Adipocyte (in vitro differentiated cells): ENCODE measurements at regions not wholly inside any gene's neighbourhood (a gene's known extent, or its start where the extent isn't known, plus 50 kb on each side); places are given as distances from the start of the nearest gene placed in this dataset.
"Not testable (repeated sequence)": the region's sequence is repeated elsewhere in the genome, so short reads cannot be mapped to it uniquely, and the experiment has no call there.

ENCODE experiments used
- DNase-seq: peaks from one replicate; pipeline ENCODE4 v3.0.0-alpha.2; 2015; ENCODE audit warnings: low read depth
- H3K27me3 ChIP-seq: replicated peaks from 2 replicates; pipeline ENCODE4 v1.7.0; 2013; ENCODE audit warnings: mild to moderate bottlenecking, low read length, moderate library complexity; ENCODE audit not compliant: control insufficient read depth, insufficient read depth
- H3K36me3 ChIP-seq: 2 replicates; pipeline ENCODE4 v1.7.0; 2013; ENCODE audit warnings: low read length, mild to moderate bottlenecking, moderate library complexity; ENCODE audit not compliant: control insufficient read depth, insufficient read depth, severe bottlenecking
- H3K4me1 ChIP-seq: 2 replicates; pipeline ENCODE4 v1.7.0; 2013; ENCODE audit warnings: mild to moderate bottlenecking, low read length, moderate library complexity; ENCODE audit not compliant: control insufficient read depth, insufficient read depth
- H3K4me3 ChIP-seq: 2 replicates; pipeline ENCODE4 v1.7.0; 2013; ENCODE audit warnings: mild to moderate bottlenecking, low read length, moderate library complexity
- H3K9ac ChIP-seq: 2 replicates; pipeline ENCODE4 v1.7.0; 2013; ENCODE audit warnings: mild to moderate bottlenecking, low read length, moderate library complexity
- H3K9me3 ChIP-seq: 2 replicates; pipeline ENCODE4 v1.7.0; 2013; ENCODE audit warnings: mild to moderate bottlenecking, low read length, moderate library complexity; ENCODE audit not compliant: control insufficient read depth

DNA sequence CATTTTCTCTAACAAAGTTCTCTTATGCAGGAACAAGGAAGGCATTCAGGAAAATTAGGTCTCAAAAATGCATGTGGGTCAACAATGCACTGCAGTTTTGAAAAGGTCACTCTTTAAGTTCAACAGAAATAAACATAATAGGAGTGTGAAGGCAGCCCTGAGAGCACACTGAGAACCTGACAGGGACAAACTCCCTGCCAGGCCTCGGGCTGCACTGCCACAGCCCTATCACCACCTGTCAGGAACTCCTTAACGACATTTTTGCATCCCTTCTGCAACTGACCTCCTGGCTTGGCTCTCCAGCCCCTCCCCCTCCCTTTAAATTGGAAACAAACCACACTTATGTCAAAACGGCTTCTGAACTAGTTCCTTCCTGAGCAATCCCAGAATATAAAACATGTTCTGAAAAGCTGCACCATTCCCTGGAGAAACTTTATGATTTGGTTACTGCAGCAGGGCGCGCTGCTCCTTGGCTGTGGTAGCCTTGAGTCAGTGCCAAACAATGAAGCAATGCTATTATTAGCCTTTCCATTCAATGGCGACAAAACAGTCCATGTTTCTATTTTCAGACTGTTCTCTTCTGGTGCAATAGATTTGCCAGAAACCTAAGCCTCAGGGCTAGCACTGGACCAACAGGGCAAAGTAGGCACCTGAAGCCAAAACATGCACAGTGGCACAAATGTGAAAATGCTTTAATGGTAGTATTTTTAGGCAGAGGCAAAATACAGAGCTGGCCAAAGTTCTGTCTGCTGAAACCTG, 160.1 kb upstream of the ZNF608 start:
- peaks cover 24% of the 10 kb centered on the region for H3K4me1 ChIP-seq
- no peaks in the 10 kb centered on the region for H3K27me3 ChIP-seq
- peak; percentile 77 for DNase-seq
- no peaks in the 10 kb centered on the region for H3K36me3 ChIP-seq
- no peaks in the 10 kb centered on the region for H3K9me3 ChIP-seq
- no peak overlapping the region for H3K4me3 ChIP-seq
- peak overlapping the region; percentile 14 for H3K9ac ChIP-seq

GRCh38 chr5:124907098-124907644, 160.7 kb upstream of the ZNF608 start:
- DNase-seq: no peak
- Histone ChIP-seq H3K27me3 (no peaks in the 10 kb centered on the region), H3K4me1 (peaks cover 19% of the 10 kb centered on the region), H3K9me3 (no peaks in the 10 kb centered on the region), H3K4me3 (no peak overlapping the region), H3K9ac (peak overlapping the region; percentile 14), H3K36me3 (no peaks in the 10 kb centered on the region)

- no peaks in the 10 kb centered on the region for H3K9me3 ChIP-seq
- peaks cover 19% of the 10 kb centered on the region for H3K4me1 ChIP-seq
- no peak for DNase-seq
- H3K4me3 ChIP-seq: no peak overlapping the region
- H3K27me3 ChIP-seq: no peaks in the 10 kb centered on the region
- no peaks in the 10 kb centered on the region for H3K36me3 ChIP-seq
- no peak overlapping the region for H3K9ac ChIP-seq
Measured at GRCh38 chr5:124908581-124909451, 162.4 kb upstream of the ZNF608 start.

DNA sequence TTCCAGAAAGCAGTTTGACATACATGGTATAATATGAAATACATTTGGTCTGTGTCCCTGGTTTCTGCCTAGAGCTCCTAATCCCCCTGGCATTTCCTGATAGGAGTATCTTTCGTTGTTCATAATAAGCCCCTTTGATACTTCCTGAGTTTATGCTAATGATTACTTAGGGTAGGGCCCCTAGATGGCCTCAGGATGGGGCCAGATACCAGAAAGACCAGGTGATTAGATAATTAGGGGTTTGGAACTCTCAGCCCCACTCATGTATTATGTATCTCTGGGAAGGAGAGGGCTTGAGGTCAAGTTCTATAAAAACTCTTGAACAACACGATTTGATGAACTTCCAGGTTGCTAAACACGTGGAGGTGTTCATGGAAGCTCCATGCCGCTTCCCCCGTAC, 163.3 kb upstream of the ZNF608 start:
- H3K27me3 ChIP-seq: no peaks in the 10 kb centered on the region
- H3K4me3 ChIP-seq: no peak overlapping the region
- H3K9ac ChIP-seq: no peak overlapping the region
- peaks cover 19% of the 10 kb centered on the region for H3K4me1 ChIP-seq
- no peaks in the 10 kb centered on the region for H3K9me3 ChIP-seq
- no peaks in the 10 kb centered on the region for H3K36me3 ChIP-seq
- DNase-seq: no peak

GRCh38 chr5:124910354-124911016, 164.0 kb upstream of the ZNF608 start:
- H3K9me3 ChIP-seq: no peaks in the 10 kb centered on the region

DNA sequence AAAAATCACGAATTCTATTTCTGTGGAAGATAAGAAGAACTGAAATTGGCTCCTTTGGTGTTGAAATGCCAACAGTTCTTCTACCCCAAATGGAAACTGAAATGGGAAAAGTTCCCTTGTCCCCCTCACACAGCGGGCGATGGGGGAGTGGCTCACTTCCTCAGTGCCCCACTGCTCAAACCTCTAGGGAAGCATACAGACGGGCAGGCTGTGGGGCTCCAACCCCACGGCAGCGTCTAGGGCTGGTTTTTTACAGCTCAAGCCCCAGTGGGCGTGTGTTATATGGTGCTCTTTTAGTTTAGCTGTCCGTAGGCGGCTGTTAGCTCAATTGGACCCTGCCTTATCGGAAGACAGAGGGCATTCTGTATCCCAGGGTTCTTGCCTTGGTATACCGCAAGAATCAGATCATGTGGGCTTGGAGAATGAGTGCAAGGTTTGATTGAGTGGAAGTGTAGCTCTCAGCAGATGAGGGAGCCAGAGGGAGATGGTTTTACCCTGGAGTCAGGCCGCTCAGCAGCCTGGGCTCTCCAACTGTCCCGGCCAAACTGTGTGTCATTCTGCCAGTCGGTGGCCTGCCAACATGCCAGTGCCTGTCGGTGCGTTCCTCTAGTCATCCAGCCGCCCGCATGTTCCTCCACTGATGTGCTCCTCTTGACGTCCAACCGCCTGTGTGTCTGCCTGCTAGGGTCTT, 166.3 kb upstream of the ZNF608 start:
- H3K27me3 ChIP-seq: no peaks in the 10 kb centered on the region
- H3K36me3 ChIP-seq: no peaks in the 10 kb centered on the region
- H3K9me3 ChIP-seq: no peaks in the 10 kb centered on the region
- H3K9ac ChIP-seq: no peak overlapping the region
- DNase-seq: no peak
- no peak overlapping the region for H3K4me3 ChIP-seq
- H3K4me1 ChIP-seq: peaks cover 3% of the 10 kb centered on the region

More at GRCh38 chr5:124910354-124911016, 164.0 kb upstream of the ZNF608 start:
- no peak for DNase-seq
- H3K36me3 ChIP-seq: no peaks in the 10 kb centered on the region
- H3K9ac ChIP-seq: no peak overlapping the region
- H3K4me3 ChIP-seq: no peak overlapping the region
- H3K27me3 ChIP-seq: no peaks in the 10 kb centered on the region
- H3K4me1 ChIP-seq: peaks cover 19% of the 10 kb centered on the region

DNA sequence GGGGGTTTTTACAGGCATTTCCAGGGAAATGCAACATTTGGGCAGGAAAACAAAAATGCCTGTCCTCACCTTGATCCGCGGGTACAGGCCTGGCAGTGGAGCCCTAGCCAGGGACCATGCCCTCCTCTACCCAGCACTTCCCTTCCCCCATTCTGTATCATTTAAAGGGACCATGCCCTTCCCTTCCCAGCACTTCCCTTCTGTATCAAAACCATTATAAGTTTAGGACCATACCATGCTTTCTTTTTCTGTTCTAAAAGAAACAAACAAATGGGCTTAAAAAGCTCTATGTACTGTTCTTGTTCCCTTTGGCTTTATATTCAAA, 166.9 kb upstream of the ZNF608 start:
- Histone ChIP-seq H3K9me3 (no peaks in the 10 kb centered on the region), H3K27me3 (no peaks in the 10 kb centered on the region), H3K4me3 (no peak overlapping the region), H3K36me3 (no peaks in the 10 kb centered on the region), H3K4me1 (peaks cover 3% of the 10 kb centered on the region), H3K9ac (no peak overlapping the region)
- no peak for DNase-seq

- not testable (repeated sequence) for H3K4me1 ChIP-seq, H3K27me3 ChIP-seq, DNase-seq, H3K4me3 ChIP-seq, H3K9me3 ChIP-seq, H3K9ac ChIP-seq, H3K36me3 ChIP-seq
Measured at GRCh38 chr5:124916313-124916712, 169.9 kb upstream of the ZNF608 start.

GRCh38 chr5:124918618-124919017, 172.2 kb upstream of the ZNF608 start:
- no peak overlapping the region for H3K4me3 ChIP-seq
- H3K36me3 ChIP-seq: no peaks in the 10 kb centered on the region
- no peak overlapping the region for H3K9ac ChIP-seq
- no peaks in the 10 kb centered on the region for H3K4me1 ChIP-seq
- H3K9me3 ChIP-seq: no peaks in the 10 kb centered on the region
- no peaks in the 10 kb centered on the region for H3K27me3 ChIP-seq
- DNase-seq: no peak

- H3K4me1 ChIP-seq: no peaks in the 10 kb centered on the region
- H3K9me3 ChIP-seq: no peaks in the 10 kb centered on the region
- no peak for DNase-seq
- H3K27me3 ChIP-seq: no peaks in the 10 kb centered on the region
- no peaks in the 10 kb centered on the region for H3K36me3 ChIP-seq
- H3K9ac ChIP-seq: no peak overlapping the region
- H3K4me3 ChIP-seq: no peak overlapping the region
Measured at GRCh38 chr5:124919076-124919475, 172.6 kb upstream of the ZNF608 start.
